DOHH2 (cell line): ENCODE measurements at regions not wholly inside any gene's neighbourhood (a gene's known extent, or its start where the extent isn't known, plus 50 kb on each side); places are given as distances from the start of the nearest gene placed in this dataset.

ENCODE experiments used
- H3F3A ChIP-seq: fragments of 200-600 bp; sonication (generic), shearing (Covaris generic); 2 replicates; pipeline ENCODE4 v1.6.0; 2016; ENCODE audit warnings: antibody characterized with exemption, mild to moderate bottlenecking; ENCODE audit not compliant: control insufficient read depth, insufficient read depth
- H3K27ac ChIP-seq: fragments of 200-600 bp; sonication (generic); 2 replicates; pipeline ENCODE4 v1.5.1; 2014; ENCODE audit warnings: low read depth, mild to moderate bottlenecking, low read length, moderate library complexity
- H3K27me3 ChIP-seq: fragments of 200-600 bp; sonication (generic); 2 replicates; pipeline ENCODE4 v1.6.1; 2014; ENCODE audit warnings: mild to moderate bottlenecking, low read length, mixed read lengths; ENCODE audit not compliant: control insufficient read depth
- H3K36me3 ChIP-seq: fragments of 200-600 bp; sonication (generic); 2 replicates; pipeline ENCODE4 v1.6.1; 2014; ENCODE audit warnings: mild to moderate bottlenecking, low read length, moderate library complexity, mixed read lengths; ENCODE audit not compliant: control insufficient read depth
- H3K4me1 ChIP-seq: fragments of 200-600 bp; sonication (generic); 2 replicates; pipeline ENCODE4 v1.6.1; 2014; ENCODE audit warnings: mild to moderate bottlenecking, low read length, mixed read lengths; ENCODE audit not compliant: control insufficient read depth
- H3K4me2 ChIP-seq: fragments of 200-600 bp; sonication (generic); 2 replicates; pipeline ENCODE4 v1.6.0; 2014; ENCODE audit warnings: mild to moderate bottlenecking, low read length, moderate library complexity
- H3K4me3 ChIP-seq: fragments of 200-600 bp; sonication (generic); 2 replicates; pipeline ENCODE4 v1.5.1; 2014; ENCODE audit warnings: mild to moderate bottlenecking, low read length, mixed read lengths
- H3K79me2 ChIP-seq: fragments of 200-600 bp; sonication (generic); 2 replicates; pipeline ENCODE4 v1.6.1; 2014; ENCODE audit warnings: mild to moderate bottlenecking, low read length, mixed read lengths; ENCODE audit not compliant: control insufficient read depth
- H3K9me2 ChIP-seq: fragments of 200-600 bp; sonication (generic); replicated peaks from 2 replicates; pipeline ENCODE4 v1.6.1; 2014; ENCODE audit warnings: mild to moderate bottlenecking, low read length, mixed read lengths; ENCODE audit not compliant: control insufficient read depth
- H3K9me3 ChIP-seq: fragments of 200-600 bp; sonication (generic); 2 replicates; pipeline ENCODE4 v1.6.1; 2014; ENCODE audit warnings: antibody characterized with exemption, low read length, mixed read lengths; ENCODE audit not compliant: control insufficient read depth, insufficient read depth
- H4K20me1 ChIP-seq: fragments of 200-600 bp; sonication (generic); 2 replicates; pipeline ENCODE4 v1.6.0; 2014; ENCODE audit warnings: low read depth, mild to moderate bottlenecking, antibody characterized with exemption, low read length, moderate library complexity; ENCODE audit not compliant: control insufficient read depth, insufficient read depth
- CTCF ChIP-seq: fragments of 200-600 bp; sonication (generic); IDR thresholded peaks from one replicate; pipeline ENCODE4 v1.5.1; 2014; ENCODE audit warnings: antibody characterized with exemption, mild to moderate bottlenecking, low read depth, low read length; ENCODE audit not compliant: poor library complexity, severe bottlenecking
- EZH2phosphoT487 ChIP-seq: fragments of 200-600 bp; sonication (generic); IDR thresholded peaks from 2 replicates; pipeline ENCODE4 v1.6.1; 2017; ENCODE audit warnings: borderline replicate concordance, mild to moderate bottlenecking, antibody characterized with exemption, low read length, moderate library complexity, mixed read lengths

GRCh38 chr10:57799625-57800024 is 468.1 kb downstream of the IPMK start:
- Histone ChIP-seq H3K27me3 (no peaks in the 10 kb centered on the region), H3F3A (no peaks in the 10 kb centered on the region), H3K79me2 (no peaks in the 10 kb centered on the region), H3K9me2 (no peaks in the 10 kb centered on the region), H3K27ac (no peak overlapping the region), H3K4me2 (no peak overlapping the region), H3K4me3 (no peak overlapping the region), H4K20me1 (no peaks in the 10 kb centered on the region), H3K36me3 (no peaks in the 10 kb centered on the region), H3K9me3 (no peaks in the 10 kb centered on the region), H3K4me1 (no peaks in the 10 kb centered on the region)
- TF ChIP-seq CTCF = no peak
- TF ChIP-seq EZH2phosphoT487 = no peak

GRCh38 chr10:57798830-57799229 is 468.9 kb downstream of the IPMK start:
- Histone ChIP-seq H3K4me3 (no peak overlapping the region), H3K27me3 (no peaks in the 10 kb centered on the region), H3K4me2 (no peak overlapping the region), H3K9me3 (no peaks in the 10 kb centered on the region), H3F3A (no peaks in the 10 kb centered on the region), H4K20me1 (no peaks in the 10 kb centered on the region), H3K27ac (no peak overlapping the region), H3K4me1 (no peaks in the 10 kb centered on the region), H3K9me2 (no peaks in the 10 kb centered on the region), H3K36me3 (no peaks in the 10 kb centered on the region), H3K79me2 (no peaks in the 10 kb centered on the region)
- no peak for TF ChIP-seq EZH2phosphoT487
- TF ChIP-seq CTCF = no peak

- Histone ChIP-seq H3K27me3 (no peaks in the 10 kb centered on the region), H3F3A (no peaks in the 10 kb centered on the region), H3K27ac (no peak overlapping the region), H3K9me2 (no peaks in the 10 kb centered on the region), H3K36me3 (no peaks in the 10 kb centered on the region), H3K4me1 (no peaks in the 10 kb centered on the region), H3K79me2 (no peaks in the 10 kb centered on the region), H4K20me1 (no peaks in the 10 kb centered on the region), H3K4me3 (no peak overlapping the region), H3K9me3 (no peaks in the 10 kb centered on the region), H3K4me2 (no peak overlapping the region)
- TF ChIP-seq EZH2phosphoT487 = no peak
- TF ChIP-seq CTCF = no peak
These were observed 476.1 kb downstream of the IPMK start for GRCh38 chr10:57791546-57791945.

GRCh38 chr10:57790703-57791102 is 477.0 kb downstream of the IPMK start:
- Histone ChIP-seq H4K20me1 (no peaks in the 10 kb centered on the region), H3K4me2 (no peak overlapping the region), H3K9me3 (no peaks in the 10 kb centered on the region), H3K4me1 (no peaks in the 10 kb centered on the region), H3K27me3 (no peaks in the 10 kb centered on the region), H3K79me2 (no peaks in the 10 kb centered on the region), H3K36me3 (no peaks in the 10 kb centered on the region), H3K27ac (no peak overlapping the region), H3K9me2 (no peaks in the 10 kb centered on the region), H3K4me3 (no peak overlapping the region), H3F3A (no peaks in the 10 kb centered on the region)
- TF ChIP-seq CTCF = no peak
- TF ChIP-seq EZH2phosphoT487 = no peak
